Panc1 (cell line): ENCODE measurements at regions not wholly inside any gene's neighbourhood (a gene's known extent, or its start where the extent isn't known, plus 50 kb on each side); places are given as distances from the start of the nearest gene placed in this dataset.

Experiments used
- ATAC-seq: fragments of 200-7000 bp; cut with Tn5 transposase; 2 replicates; pipeline ENCODE4 v1.9.1; 2020; ENCODE audit warnings: mild to moderate bottlenecking, moderate library complexity
- BruUV-seq: library from RNA; stranded (reverse); fragments of 400-500 nt; replicated peaks from 2 replicates; lab custom pipeline; 2021; lab: Mats Ljungman, UMichigan
- CTCF ChIA-PET: fragments of 300-600 bp; sonication (Branson Sonifier 250); formaldehyde crosslinking; loops from one replicate; lab custom pipeline; 2022; ENCODE audit warnings: antibody characterized with exemption; lab: Charles Lee
- POLR2A ChIA-PET: fragments of 300-600 bp; sonication (Branson Sonifier 250); formaldehyde crosslinking; loops from one replicate; lab custom pipeline; 2022; ENCODE audit warnings: antibody characterized with exemption; lab: Charles Lee
- DNase-seq: peaks from one replicate; pipeline ENCODE4 v3.0.0-alpha.2; 2010; ENCODE audit warnings: low read depth, low spot score
- H3K27ac ChIP-seq: 2 replicates; pipeline ENCODE4 v1.5.1; 2011; ENCODE audit warnings: mild to moderate bottlenecking, low read length, inconsistent platforms
- H3K27me3 ChIP-seq: fragments of 200-500 bp; sonication (Bioruptor generic); 2 replicates; pipeline ENCODE4 v1.6.0; 2014; ENCODE audit warnings: low read length, inconsistent platforms; ENCODE audit not compliant: control insufficient read depth, insufficient read depth
- H3K36me3 ChIP-seq: fragments of 200-500 bp; sonication (Bioruptor generic); 2 replicates; pipeline ENCODE4 v1.5.1; 2014; ENCODE audit warnings: inconsistent platforms, mild to moderate bottlenecking, low read length, moderate library complexity; ENCODE audit not compliant: control insufficient read depth, insufficient read depth
- H3K4me1 ChIP-seq: 2 replicates; pipeline ENCODE4 v1.5.1; 2011; ENCODE audit warnings: inconsistent platforms, mild to moderate bottlenecking, low read length, moderate library complexity; ENCODE audit not compliant: control insufficient read depth, insufficient read depth
- H3K4me3 ChIP-seq, 2 experiments: 2 replicates each; pipeline ENCODE4 v1.5.1; 2011 to 2012; ENCODE audit warnings: low read depth in 2 of 2, low read length in 2 of 2, mild to moderate bottlenecking in 2 of 2, inconsistent platforms in 1 of 2, moderate library complexity in 1 of 2
- H3K9me3 ChIP-seq: fragments of 200-500 bp; sonication (Bioruptor generic); 2 replicates; pipeline ENCODE4 v1.5.1; 2014; ENCODE audit warnings: low read depth, mild to moderate bottlenecking, inconsistent platforms, low read length, moderate library complexity; ENCODE audit not compliant: control insufficient read depth, insufficient read depth
- CTCF ChIP-seq: fragments of 450-650 bp; IDR thresholded peaks from 2 replicates; pipeline ENCODE4 v1.5.1; 2017; ENCODE audit warnings: mild to moderate bottlenecking
- POLR2AphosphoS5 ChIP-seq: IDR thresholded peaks from 2 replicates; pipeline ENCODE4 v1.6.1; 2012; ENCODE audit warnings: mild to moderate bottlenecking, low read depth, low read length, moderate library complexity
- REST ChIP-seq, 2 experiments: IDR thresholded peaks; 2 replicates each; pipeline ENCODE4 v1.6.1; 2011 to 2012; ENCODE audit warnings: low read depth in 2 of 2, control low read depth in 1 of 2, low read length in 1 of 2, mild to moderate bottlenecking in 1 of 2, moderate library complexity in 1 of 2; ENCODE audit not compliant: insufficient read depth in 1 of 2
- SIN3A ChIP-seq: IDR thresholded peaks from 2 replicates; pipeline ENCODE4 v1.6.1; 2012; ENCODE audit warnings: low read depth, mild to moderate bottlenecking, low read length, moderate library complexity, borderline replicate concordance; ENCODE audit not compliant: insufficient read depth
- TCF7L2 ChIP-seq: IDR thresholded peaks from 2 replicates; pipeline ENCODE4 v1.6.1; 2011; ENCODE audit warnings: mild to moderate bottlenecking, low read depth, low read length, inconsistent platforms
- in situ Hi-C: cut with HindIII; loops from 2 replicates; pipeline ENCODE4 v1.10.0; 2016; ENCODE audit warnings: low sequenced_read_pairs, low pct_unique_long_range_greater_than_20kb
- intact Hi-C: fragments of 100-400 bp; cut with micrococcal nuclease; formaldehyde crosslinking; loops from one replicate; pipeline ENCODE4 v1.10.0; 2022; ENCODE audit not compliant: unreplicated experiment

GRCh38 chr10:3568392-3568791, 216.6 kb downstream of the KLF6 start:
- Histone ChIP-seq H3K4me1 (no peaks in the 10 kb centered on the region), H3K4me3 (no peak overlapping the region), H3K9me3 (no peaks in the 10 kb centered on the region), H3K27ac (no peak overlapping the region), H3K27me3 (no peaks in the 10 kb centered on the region), H3K36me3 (no peaks in the 10 kb centered on the region)
- no TSS peak for BruUV-seq
- POLR2A ChIA-PET: no interaction called here
- no peak for TF ChIP-seq CTCF
- no peak for TF ChIP-seq POLR2AphosphoS5
- no peak for TF ChIP-seq TCF7L2
- no peak for TF ChIP-seq REST (IDR thresholded peaks at IDR 0.05; ENCODE audit: insufficient read depth in 1 of 2, low read depth in 2 of 2, low read length in 1 of 2)
- no peak for TF ChIP-seq SIN3A
- ATAC-seq (no peak), DNase-seq (no peak)
- intact Hi-C loops (no loop called here), in situ Hi-C loops (no loop called here)
- CTCF ChIA-PET: no interaction called here

- Histone ChIP-seq H3K27ac (no peak overlapping the region), H3K4me3 (no peak overlapping the region), H3K36me3 (no peaks in the 10 kb centered on the region), H3K27me3 (no peaks in the 10 kb centered on the region), H3K9me3 (no peaks in the 10 kb centered on the region), H3K4me1 (no peaks in the 10 kb centered on the region)
- ATAC-seq: no peak
- CTCF ChIA-PET: no interaction called here
- in situ Hi-C loops (no loop called here), intact Hi-C loops (no loop called here)
- DNase-seq: no peak
- POLR2A ChIA-PET: no interaction called here
- TF ChIP-seq REST (IDR thresholded peaks at IDR 0.05; ENCODE audit: insufficient read depth in 1 of 2, low read depth in 2 of 2, low read length in 1 of 2) (no peak), CTCF (no peak), POLR2AphosphoS5 (no peak), TCF7L2 (no peak)
- BruUV-seq: no TSS peak
Measured at GRCh38 chr10:3567291-3567963, 217.6 kb downstream of the KLF6 start.
